ENCODE measurements at regions not wholly inside any gene's neighbourhood (a gene's known extent, or its start where the extent isn't known, plus 50 kb on each side); places are given as distances from the start of the nearest gene placed in this dataset.

DNA sequence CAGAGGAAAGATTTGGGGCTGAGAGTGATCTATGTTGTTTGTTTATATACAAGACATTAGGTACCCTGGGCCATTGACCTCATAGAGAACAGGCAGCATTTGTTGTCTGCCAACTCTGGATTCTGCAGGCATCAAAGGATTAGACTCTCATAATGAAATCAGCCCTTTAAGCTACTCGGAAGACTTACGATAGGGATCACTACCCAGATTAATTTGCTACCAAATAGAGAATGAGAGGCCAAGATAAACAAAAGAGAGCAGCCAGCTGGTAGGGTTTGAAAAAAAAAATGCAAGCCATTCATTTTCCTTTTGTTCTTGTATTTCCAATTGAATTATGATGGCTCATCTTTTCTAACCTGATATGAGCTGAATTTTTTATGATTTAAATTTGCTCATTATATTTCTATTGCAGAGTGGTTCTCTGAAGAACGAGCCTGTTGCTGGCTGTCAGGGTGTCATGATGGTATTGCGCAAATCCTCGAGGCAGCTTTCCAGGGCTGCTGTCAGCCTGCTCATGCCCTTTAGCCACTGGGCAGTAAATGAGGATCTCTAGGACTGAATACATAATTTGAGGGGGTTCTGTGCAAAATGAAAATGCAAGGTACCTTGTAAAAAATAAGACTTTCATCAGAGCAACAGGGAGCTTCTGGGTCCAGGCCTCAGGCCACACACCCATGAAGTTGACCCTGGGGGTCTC, 116.4 kb upstream of the KCNJ15 start:
- no peak overlapping the region for H2AFZ ChIP-seq (ENCODE audit: low read length)
- TF ChIP-seq EZH2phosphoT487 (IDR thresholded peaks at IDR 0.05; ENCODE audit: low read length) (no peak), EZH2 (optimal IDR thresholded peaks at IDR 0.05; ENCODE audit: low read depth, low read length) (no peak)
- no peaks in the 10 kb centered on the region for H3K9me2 ChIP-seq (replicated peaks; ENCODE audit: insufficient read depth, low read length)
- no peaks in the 10 kb centered on the region for H3K79me2 ChIP-seq (ENCODE audit: low read length)
- no peak overlapping the region for H3K27ac ChIP-seq (ENCODE audit: low read length)
- H3K36me3 ChIP-seq (replicated peaks; ENCODE audit: insufficient read depth, low read length) = no peaks in the 10 kb centered on the region
- H3K27me3 ChIP-seq (replicated peaks; ENCODE audit: insufficient read depth, low read length) = no peaks in the 10 kb centered on the region
- H4K20me1 ChIP-seq (ENCODE audit: insufficient read depth, low read length) = no peaks in the 10 kb centered on the region
- peaks cover 22% of the 10 kb centered on the region for H3K4me1 ChIP-seq (ENCODE audit: low read length)
- no peak overlapping the region for H3K4me2 ChIP-seq (ENCODE audit: low read depth, low read length)
- H3F3A ChIP-seq (ENCODE audit: insufficient read depth, low read length) = peaks cover 10% of the 10 kb centered on the region
- H3K4me3 ChIP-seq (ENCODE audit: low read length) = no peak overlapping the region
- no peak for DNase-seq
- H3K9ac ChIP-seq (ENCODE audit: low read length) = no peak overlapping the region
- H3K9me3 ChIP-seq (replicated peaks; ENCODE audit: insufficient read depth, low read length) = no peaks in the 10 kb centered on the region

DNA sequence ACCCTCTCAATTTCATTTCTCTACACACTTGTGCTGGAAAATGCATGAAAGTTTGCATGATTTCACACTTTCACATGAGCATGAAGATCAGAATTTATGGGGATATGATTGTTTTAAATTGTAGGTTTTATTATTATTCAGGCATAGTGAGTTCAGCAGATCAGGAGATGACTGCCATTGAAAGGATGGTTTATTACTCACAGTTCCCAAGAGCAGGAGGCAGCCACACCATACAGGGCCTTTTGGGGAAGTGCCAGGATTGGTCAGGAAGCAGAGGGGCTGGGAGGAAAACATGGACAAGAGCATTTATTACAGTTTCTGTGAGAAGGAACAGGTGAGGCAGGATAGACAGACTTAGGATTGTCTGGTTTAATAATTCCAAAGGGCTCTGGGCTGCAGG, 114.6 kb upstream of the KCNJ15 start:
- Histone ChIP-seq H3K4me1 (ENCODE audit: low read length) (peaks cover 22% of the 10 kb centered on the region), H3K4me2 (ENCODE audit: low read depth, low read length) (no peak overlapping the region), H4K20me1 (ENCODE audit: insufficient read depth, low read length) (no peaks in the 10 kb centered on the region), H3K9me3 (replicated peaks; ENCODE audit: insufficient read depth, low read length) (no peaks in the 10 kb centered on the region), H3K27ac (ENCODE audit: low read length) (no peak overlapping the region), H3K79me2 (ENCODE audit: low read length) (no peaks in the 10 kb centered on the region), H3K36me3 (replicated peaks; ENCODE audit: insufficient read depth, low read length) (no peaks in the 10 kb centered on the region), H3K27me3 (replicated peaks; ENCODE audit: insufficient read depth, low read length) (no peaks in the 10 kb centered on the region), H3F3A (ENCODE audit: insufficient read depth, low read length) (peaks cover 10% of the 10 kb centered on the region), H3K9me2 (replicated peaks; ENCODE audit: insufficient read depth, low read length) (no peaks in the 10 kb centered on the region), H3K4me3 (ENCODE audit: low read length) (no peak overlapping the region), H3K9ac (ENCODE audit: low read length) (no peak overlapping the region), H2AFZ (ENCODE audit: low read length) (no peak overlapping the region)
- no peak for DNase-seq
- TF ChIP-seq EZH2 (optimal IDR thresholded peaks at IDR 0.05; ENCODE audit: low read depth, low read length) = no peak
- TF ChIP-seq, protein P1, sequence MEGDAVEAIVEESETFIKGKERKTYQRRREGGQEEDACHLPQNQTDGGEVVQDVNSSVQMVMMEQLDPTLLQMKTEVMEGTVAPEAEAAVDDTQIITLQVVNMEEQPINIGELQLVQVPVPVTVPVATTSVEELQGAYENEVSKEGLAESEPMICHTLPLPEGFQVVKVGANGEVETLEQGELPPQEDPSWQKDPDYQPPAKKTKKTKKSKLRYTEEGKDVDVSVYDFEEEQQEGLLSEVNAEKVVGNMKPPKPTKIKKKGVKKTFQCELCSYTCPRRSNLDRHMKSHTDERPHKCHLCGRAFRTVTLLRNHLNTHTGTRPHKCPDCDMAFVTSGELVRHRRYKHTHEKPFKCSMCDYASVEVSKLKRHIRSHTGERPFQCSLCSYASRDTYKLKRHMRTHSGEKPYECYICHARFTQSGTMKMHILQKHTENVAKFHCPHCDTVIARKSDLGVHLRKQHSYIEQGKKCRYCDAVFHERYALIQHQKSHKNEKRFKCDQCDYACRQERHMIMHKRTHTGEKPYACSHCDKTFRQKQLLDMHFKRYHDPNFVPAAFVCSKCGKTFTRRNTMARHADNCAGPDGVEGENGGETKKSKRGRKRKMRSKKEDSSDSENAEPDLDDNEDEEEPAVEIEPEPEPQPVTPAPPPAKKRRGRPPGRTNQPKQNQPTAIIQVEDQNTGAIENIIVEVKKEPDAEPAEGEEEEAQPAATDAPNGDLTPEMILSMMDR (IDR thresholded peaks at IDR 0.05; ENCODE audit: low read length) = no peak
- TF ChIP-seq EZH2phosphoT487 (IDR thresholded peaks at IDR 0.05; ENCODE audit: low read length) = no peak

DNA sequence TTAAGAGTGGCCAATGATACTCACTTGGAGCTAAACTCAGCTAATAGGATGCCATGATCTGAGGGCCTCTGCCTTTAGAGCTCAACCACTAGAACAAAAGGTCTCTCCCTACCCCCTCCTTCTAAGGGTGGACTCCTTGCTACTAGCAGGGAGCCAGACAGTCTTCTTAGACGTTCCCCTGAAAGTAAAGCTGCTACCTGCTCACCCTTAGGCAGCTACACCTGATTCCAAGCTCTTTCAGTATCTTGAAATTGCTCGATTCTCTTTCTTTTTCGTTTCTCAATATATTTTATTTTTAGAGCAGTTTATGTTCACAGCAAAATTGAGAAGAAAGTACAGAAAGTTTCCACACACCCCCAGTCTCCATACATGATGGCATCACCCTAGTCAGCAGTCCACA, 112.6 kb upstream of the KCNJ15 start:
- Histone ChIP-seq H3K27ac (ENCODE audit: low read length) (peak overlapping the region; percentile 31; the same call in 1 of the 2 replicates), H2AFZ (ENCODE audit: low read length) (0 out of 2 replicates have a peak overlapping the region, but pooled peaks have one; percentile 22), H3K9me2 (replicated peaks; ENCODE audit: insufficient read depth, low read length) (no peaks in the 10 kb centered on the region), H3K79me2 (ENCODE audit: low read length) (no peaks in the 10 kb centered on the region), H3K9me3 (replicated peaks; ENCODE audit: insufficient read depth, low read length) (no peaks in the 10 kb centered on the region), H3K4me2 (ENCODE audit: low read depth, low read length) (peak overlapping the region; percentile 29), H3K27me3 (replicated peaks; ENCODE audit: insufficient read depth, low read length) (no peaks in the 10 kb centered on the region), H4K20me1 (ENCODE audit: insufficient read depth, low read length) (no peaks in the 10 kb centered on the region), H3F3A (ENCODE audit: insufficient read depth, low read length) (peaks cover 10% of the 10 kb centered on the region), H3K9ac (ENCODE audit: low read length) (no peak overlapping the region), H3K4me3 (ENCODE audit: low read length) (no peak overlapping the region), H3K36me3 (replicated peaks; ENCODE audit: insufficient read depth, low read length) (no peaks in the 10 kb centered on the region), H3K4me1 (ENCODE audit: low read length) (peaks cover 22% of the 10 kb centered on the region)
- DNase-seq = peak; percentile 81
- TF ChIP-seq EZH2 (optimal IDR thresholded peaks at IDR 0.05; ENCODE audit: low read depth, low read length) (no peak), EZH2phosphoT487 (IDR thresholded peaks at IDR 0.05; ENCODE audit: low read length) (no peak)
- TF ChIP-seq, protein P1 (IDR thresholded peaks at IDR 0.05; ENCODE audit: low read length) = no peak

DNA sequence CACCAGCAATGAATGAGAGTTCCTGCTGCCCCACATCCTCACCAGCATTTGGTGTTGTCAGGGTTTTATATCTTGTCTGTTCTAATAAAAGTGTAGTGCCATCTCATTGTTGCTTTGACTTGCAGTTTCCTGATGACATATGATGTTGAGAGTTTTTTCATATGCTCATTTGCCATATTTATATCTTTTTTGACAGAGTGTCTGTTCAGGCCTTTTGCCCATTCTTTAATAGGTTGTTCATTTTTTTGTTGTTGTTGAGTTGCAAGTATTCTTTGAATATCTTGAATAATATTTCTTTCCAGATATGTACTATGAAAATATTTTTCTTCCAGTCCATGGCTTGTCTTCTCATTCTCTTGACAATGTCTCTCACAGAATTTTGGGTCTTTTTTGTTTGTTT, 111.7 kb upstream of the KCNJ15 start:
- TF ChIP-seq, protein P1 (IDR thresholded peaks at IDR 0.05; ENCODE audit: low read length) = no peak

More for the DNA sequence above, 111.7 kb upstream of the KCNJ15 start:
- no peaks in the 10 kb centered on the region for H3K9me2 ChIP-seq (replicated peaks; ENCODE audit: insufficient read depth, low read length)
- DNase-seq = no peak
- 0 out of 2 replicates have a peak overlapping the region, but pooled peaks have one; percentile 29 for H3K4me2 ChIP-seq (ENCODE audit: low read depth, low read length)
- no peak overlapping the region for H3K27ac ChIP-seq (ENCODE audit: low read length)
- no peaks in the 10 kb centered on the region for H3K36me3 ChIP-seq (replicated peaks; ENCODE audit: insufficient read depth, low read length)
- H3K9ac ChIP-seq (ENCODE audit: low read length) = no peak overlapping the region
- H3F3A ChIP-seq (ENCODE audit: insufficient read depth, low read length) = peaks cover 10% of the 10 kb centered on the region
- no peaks in the 10 kb centered on the region for H3K27me3 ChIP-seq (replicated peaks; ENCODE audit: insufficient read depth, low read length)
- no peaks in the 10 kb centered on the region for H3K9me3 ChIP-seq (replicated peaks; ENCODE audit: insufficient read depth, low read length)
- peaks cover 22% of the 10 kb centered on the region for H3K4me1 ChIP-seq (ENCODE audit: low read length)
- H3K4me3 ChIP-seq (ENCODE audit: low read length) = no peak overlapping the region
- H4K20me1 ChIP-seq (ENCODE audit: insufficient read depth, low read length) = no peaks in the 10 kb centered on the region
- no peaks in the 10 kb centered on the region for H3K79me2 ChIP-seq (ENCODE audit: low read length)
- no peak overlapping the region for H2AFZ ChIP-seq (ENCODE audit: low read length)
